Muscle layer of duodenum (tissue), 2 donors: ENCODE measurements at regions not wholly inside any gene's neighbourhood (a gene's known extent, or its start where the extent isn't known, plus 50 kb on each side); places are given as distances from the start of the nearest gene placed in this dataset.
"Not testable (repeated sequence)": the region's sequence is repeated elsewhere in the genome, so short reads cannot be mapped to it uniquely, and the experiment has no call there.

ENCODE experiments used
- H3K27ac ChIP-seq: one replicate; pipeline ENCODE4 v1.7.0; 2013; ENCODE audit warnings: mild to moderate bottlenecking, low read length
- H3K27me3 ChIP-seq: one replicate; pipeline ENCODE4 v1.7.0; 2013; ENCODE audit warnings: low read depth, mild to moderate bottlenecking, control low read depth, low read length
- H3K36me3 ChIP-seq, 2 donors: one replicate each; pipeline ENCODE4 v1.7.0; 2013; ENCODE audit warnings: low read length in 2 of 2, control low read depth in 1 of 2, mild to moderate bottlenecking in 1 of 2; ENCODE audit not compliant: insufficient read depth in 2 of 2, control insufficient read depth in 1 of 2
- H3K4me1 ChIP-seq, 2 donors: one replicate each; pipeline ENCODE4 v1.7.0; 2013; ENCODE audit warnings: low read length in 2 of 2, mild to moderate bottlenecking in 2 of 2, control low read depth in 1 of 2, moderate library complexity in 1 of 2; ENCODE audit not compliant: insufficient read depth in 2 of 2, control insufficient read depth in 1 of 2
- H3K4me3 ChIP-seq, 2 donors: one replicate each; pipeline ENCODE4 v1.7.0; 2013; ENCODE audit warnings: low read length in 2 of 2, low read depth in 1 of 2, mild to moderate bottlenecking in 1 of 2
- H3K9me3 ChIP-seq, 2 donors: one replicate each; pipeline ENCODE4 v1.7.0; 2013; ENCODE audit warnings: low read length in 2 of 2, control low read depth in 1 of 2, mild to moderate bottlenecking in 1 of 2; ENCODE audit not compliant: control insufficient read depth in 1 of 2
- donor health status: healthy.

DNA sequence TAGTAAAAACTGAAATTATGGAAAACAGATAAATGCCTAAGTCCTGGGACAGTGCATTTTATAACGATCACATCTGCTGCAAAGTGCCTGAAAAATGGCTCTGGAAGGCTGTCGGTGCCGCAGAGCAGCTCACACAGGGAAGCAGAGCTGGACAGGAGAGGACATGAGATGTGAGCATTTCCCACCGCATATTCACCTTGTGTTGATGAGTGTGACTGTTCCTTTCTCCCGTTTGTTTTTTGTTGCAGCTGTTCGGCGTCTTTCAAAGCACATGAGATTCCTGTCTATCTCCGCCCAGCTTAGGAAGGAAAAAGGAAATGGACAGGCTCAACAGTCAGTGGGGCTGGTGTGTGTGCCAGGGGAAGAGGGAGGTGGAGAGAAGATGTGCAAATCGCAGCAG lies 164.9 kb upstream of the SEMA6A start:
- Histone ChIP-seq H3K4me1 (peaks cover 0 to 16% of the 10 kb centered on the region in 2 donors), H3K9me3 (no peaks in the 10 kb centered on the region), H3K27ac (no peak overlapping the region), H3K36me3 (no peaks in the 10 kb centered on the region), H3K4me3 (no peak overlapping the region), H3K27me3 (no peaks in the 10 kb centered on the region)

DNA sequence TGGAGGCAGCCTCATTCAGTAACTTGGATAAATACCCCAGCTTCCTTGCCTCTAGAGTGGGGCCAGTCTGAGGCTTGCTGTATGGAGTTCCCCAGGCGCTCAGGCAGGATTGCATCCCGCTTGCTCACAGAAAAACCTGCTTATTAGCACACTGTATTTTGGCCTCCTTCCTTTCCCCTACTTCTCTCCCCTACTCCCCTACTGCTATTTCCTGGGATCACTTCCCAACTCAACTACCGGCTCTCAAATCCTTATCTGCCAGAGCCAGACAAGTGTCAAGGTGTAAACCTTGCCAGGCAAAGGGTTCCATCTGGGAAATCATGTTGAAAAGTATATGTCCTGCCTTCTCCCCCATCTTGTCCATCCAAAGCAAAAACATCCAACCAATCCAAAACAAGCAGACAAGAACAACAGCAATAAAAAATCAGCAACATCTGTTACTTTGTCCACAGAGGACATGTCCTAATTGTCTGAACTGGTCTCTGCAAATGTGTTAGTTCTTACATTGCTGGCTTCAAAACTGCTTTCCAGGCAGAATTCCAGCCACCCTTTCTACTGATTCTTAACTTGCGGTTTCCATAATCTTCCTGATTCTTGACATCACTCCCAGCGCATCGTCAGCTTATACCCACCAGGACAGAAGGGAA lies 164.1 kb upstream of the SEMA6A start:
- H3K4me3 ChIP-seq = no peak overlapping the region

DNA sequence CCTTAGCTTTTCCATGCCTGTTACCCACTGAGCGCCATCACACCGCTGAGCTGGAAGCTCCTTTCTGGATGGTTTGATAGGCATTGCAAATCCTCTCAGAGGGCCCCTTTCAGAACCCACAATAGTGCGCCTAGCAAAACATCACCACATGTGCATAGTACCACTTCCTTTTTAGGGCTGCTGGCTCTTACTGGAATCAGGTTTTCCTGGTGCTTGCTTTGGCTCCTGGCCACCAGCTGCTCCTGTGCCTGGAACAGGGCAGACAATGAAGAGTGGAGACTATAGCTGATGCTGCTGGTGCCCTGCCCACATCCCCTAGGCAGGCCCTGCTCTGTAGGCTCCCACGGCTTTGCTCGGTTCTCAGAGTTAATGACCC lies 163.6 kb upstream of the SEMA6A start:
- Histone ChIP-seq H3K4me3 (no peak overlapping the region), H3K27me3 (no peaks in the 10 kb centered on the region), H3K27ac (no peak overlapping the region)

More for the DNA sequence above, 164.1 kb upstream of the SEMA6A start:
- Histone ChIP-seq H3K4me1 (peaks cover 0 to 24% of the 10 kb centered on the region in 2 donors), H3K27ac (no peak overlapping the region), H3K9me3 (no peaks in the 10 kb centered on the region), H3K36me3 (no peaks in the 10 kb centered on the region), H3K27me3 (no peaks in the 10 kb centered on the region)

DNA sequence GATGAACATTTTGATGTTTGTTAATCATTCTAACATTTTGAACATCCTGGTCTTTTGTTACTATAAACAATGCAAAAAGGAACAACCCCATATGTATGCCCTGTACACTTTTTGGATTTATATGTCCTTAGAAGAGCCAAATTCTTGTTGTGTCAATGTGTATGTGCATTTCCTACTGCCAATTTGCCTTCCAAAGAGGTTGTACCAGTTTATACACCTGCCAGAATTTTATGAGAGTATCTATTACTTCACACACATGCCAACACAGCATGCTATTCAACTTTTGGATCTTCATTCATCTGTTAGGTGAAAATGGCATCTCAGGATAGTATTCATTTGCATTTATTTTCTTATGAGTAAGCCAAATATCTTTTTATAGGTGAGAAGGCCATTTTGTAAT lies 162.0 kb upstream of the SEMA6A start:
- no peak overlapping the region for H3K27ac ChIP-seq
- no peaks in the 10 kb centered on the region for H3K36me3 ChIP-seq
- no peaks in the 10 kb centered on the region for H3K27me3 ChIP-seq
- H3K9me3 ChIP-seq = no peaks in the 10 kb centered on the region
- peaks cover 0 to 28% of the 10 kb centered on the region in 2 donors for H3K4me1 ChIP-seq
- H3K4me3 ChIP-seq = no peak overlapping the region

More for the DNA sequence above, 163.6 kb upstream of the SEMA6A start:
- Histone ChIP-seq H3K9me3 (no peaks in the 10 kb centered on the region), H3K4me1 (peaks cover 0 to 28% of the 10 kb centered on the region in 2 donors), H3K36me3 (no peaks in the 10 kb centered on the region)

GRCh38 chr5:116733991-116734975 lies 159.7 kb upstream of the SEMA6A start:
- H3K27ac ChIP-seq = no peak overlapping the region
- no peaks in the 10 kb centered on the region for H3K36me3 ChIP-seq
- no peaks in the 10 kb centered on the region for H3K9me3 ChIP-seq
- peaks cover 0 to 31% of the 10 kb centered on the region in 2 donors for H3K4me1 ChIP-seq
- H3K4me3 ChIP-seq = no peak overlapping the region
- no peaks in the 10 kb centered on the region for H3K27me3 ChIP-seq

DNA sequence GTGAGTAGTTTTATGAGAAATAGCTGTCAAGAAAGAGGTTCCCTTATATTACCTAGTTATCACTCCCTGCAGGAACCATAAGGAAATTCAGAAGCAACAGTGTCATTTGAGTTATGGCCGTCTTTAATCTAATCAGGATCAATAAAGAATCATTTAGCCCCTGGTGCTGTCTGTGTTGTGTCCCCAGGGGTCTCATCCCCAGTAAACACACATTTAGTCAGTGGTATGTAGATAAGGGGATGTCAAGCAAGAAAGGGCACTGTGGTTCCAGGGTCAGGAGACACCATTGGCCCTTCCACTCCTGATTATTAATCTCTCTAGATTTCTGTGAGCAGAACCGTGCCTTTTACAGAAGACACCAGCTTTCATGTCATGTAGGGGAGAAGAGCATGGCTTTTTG lies 158.0 kb upstream of the SEMA6A start:
- H3K36me3 ChIP-seq = no peaks in the 10 kb centered on the region
- H3K4me1 ChIP-seq = peaks cover 0 to 23% of the 10 kb centered on the region in 2 donors
- H3K27me3 ChIP-seq = no peaks in the 10 kb centered on the region
- no peaks in the 10 kb centered on the region for H3K9me3 ChIP-seq
- no peak overlapping the region for H3K4me3 ChIP-seq
- no peak overlapping the region for H3K27ac ChIP-seq

- H3K4me3 ChIP-seq = no peak overlapping the region
- H3K36me3 ChIP-seq = no peaks in the 10 kb centered on the region
- H3K27me3 ChIP-seq = no peaks in the 10 kb centered on the region
- H3K27ac ChIP-seq = no peak overlapping the region
- no peaks in the 10 kb centered on the region for H3K9me3 ChIP-seq
- peaks cover 0 to 23% of the 10 kb centered on the region in 2 donors for H3K4me1 ChIP-seq
These were observed 156.8 kb upstream of the SEMA6A start for GRCh38 chr5:116731432-116731831.

- H3K27ac ChIP-seq = no peak overlapping the region
- H3K4me3 ChIP-seq = no peak overlapping the region
- H3K27me3 ChIP-seq = no peaks in the 10 kb centered on the region
- no peaks in the 10 kb centered on the region for H3K9me3 ChIP-seq
- H3K4me1 ChIP-seq = peaks cover 0 to 23% of the 10 kb centered on the region in 2 donors
- H3K36me3 ChIP-seq = no peaks in the 10 kb centered on the region
These were observed 156.1 kb upstream of the SEMA6A start for GRCh38 chr5:116730706-116731105.

- Histone ChIP-seq H3K27me3 (no peaks in the 10 kb centered on the region), H3K4me1 (peaks cover 0 to 21% of the 10 kb centered on the region in 2 donors), H3K27ac (no peak overlapping the region), H3K4me3 (no peak overlapping the region), H3K36me3 (no peaks in the 10 kb centered on the region), H3K9me3 (no peaks in the 10 kb centered on the region)
These were observed 155.6 kb upstream of the SEMA6A start for GRCh38 chr5:116730185-116730584.

GRCh38 chr5:116727248-116727647 lies 152.6 kb upstream of the SEMA6A start:
- H3K4me3 ChIP-seq = no peak overlapping the region
- H3K36me3 ChIP-seq = no peaks in the 10 kb centered on the region

DNA sequence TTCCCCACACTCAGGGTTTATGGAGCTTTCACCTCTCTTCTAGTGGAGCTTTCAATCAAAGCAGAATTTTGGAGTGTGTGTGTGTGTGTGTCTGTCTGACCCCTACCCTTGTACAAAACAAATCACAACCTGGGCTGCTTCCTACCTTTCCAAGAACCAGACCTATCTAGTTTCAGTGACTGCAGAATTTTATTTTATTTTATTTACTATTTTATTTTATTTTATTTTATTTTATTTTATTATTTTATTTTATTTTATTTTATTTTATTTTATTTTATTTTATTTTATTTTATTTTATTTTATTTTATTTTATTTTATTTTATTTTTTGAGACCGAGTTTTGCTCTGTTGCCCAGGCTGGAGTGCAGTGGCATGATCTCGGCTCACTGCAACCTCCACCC lies 151.6 kb upstream of the SEMA6A start:
- not testable (repeated sequence) for H3K9me3 ChIP-seq, H3K4me1 ChIP-seq, H3K27ac ChIP-seq, H3K27me3 ChIP-seq, H3K4me3 ChIP-seq, H3K36me3 ChIP-seq

More at GRCh38 chr5:116727248-116727647, 152.6 kb upstream of the SEMA6A start:
- Histone ChIP-seq H3K4me1 (peaks cover 0 to 3% of the 10 kb centered on the region in 2 donors), H3K27me3 (no peaks in the 10 kb centered on the region), H3K9me3 (no peaks in the 10 kb centered on the region), H3K27ac (no peak overlapping the region)
